Neural progenitor cell (in vitro differentiated cells): ENCODE measurements at regions not wholly inside any gene's neighbourhood (a gene's known extent, or its start where the extent isn't known, plus 50 kb on each side); places are given as distances from the start of the nearest gene placed in this dataset.

Experiments
- DNase-seq: peaks from one replicate; pipeline ENCODE4 v3.0.0-alpha.2; 2016; ENCODE audit warnings: low spot score
- H2AFZ ChIP-seq: fragments of 200-600 bp; sonication (generic); replicated peaks from 2 replicates; pipeline ENCODE4 v1.6.1; 2016; ENCODE audit warnings: antibody characterized with exemption
- H3F3A ChIP-seq: fragments of 200-600 bp; sonication (generic); 2 replicates; pipeline ENCODE4 v1.6.1; 2016; ENCODE audit warnings: antibody characterized with exemption, low read depth
- H3K27ac ChIP-seq: fragments of 200-600 bp; sonication (generic); 2 replicates; pipeline ENCODE4 v1.5.1; 2016; ENCODE audit warnings: mild to moderate bottlenecking
- H3K27me3 ChIP-seq: fragments of 200-600 bp; sonication (generic); 2 replicates; pipeline ENCODE4 v1.6.1; 2016; ENCODE audit warnings: mild to moderate bottlenecking, moderate library complexity
- H3K36me3 ChIP-seq: fragments of 200-600 bp; sonication (generic); 2 replicates; pipeline ENCODE4 v1.5.1; 2016
- H3K4me1 ChIP-seq: fragments of 200-600 bp; sonication (generic); 2 replicates; pipeline ENCODE4 v1.6.1; 2016; ENCODE audit warnings: mixed run types
- H3K4me2 ChIP-seq: fragments of 200-600 bp; sonication (generic); 2 replicates; pipeline ENCODE4 v1.6.1; 2016
- H3K4me3 ChIP-seq: fragments of 200-600 bp; sonication (generic); 2 replicates; pipeline ENCODE4 v1.5.1; 2016
- H3K79me2 ChIP-seq: fragments of 200-600 bp; sonication (generic); 2 replicates; pipeline ENCODE4 v1.6.1; 2016; ENCODE audit warnings: low read depth
- H3K9ac ChIP-seq: fragments of 200-600 bp; sonication (generic); 2 replicates; pipeline ENCODE4 v1.6.1; 2016
- H3K9me3 ChIP-seq: fragments of 200-600 bp; sonication (generic); 2 replicates; pipeline ENCODE4 v1.5.1; 2016; ENCODE audit warnings: low read depth
- H4K20me1 ChIP-seq: fragments of 200-600 bp; sonication (generic); 2 replicates; pipeline ENCODE4 v1.6.1; 2016; ENCODE audit warnings: low read depth
- H3K27ac Mint-ChIP-seq: 3 replicates; pipeline ENCODE4 v1.8.0; 2021; ENCODE audit warnings: mixed read lengths
- H3K27me3 Mint-ChIP-seq: 2 replicates; pipeline ENCODE4 v1.8.0; 2022; ENCODE audit warnings: low read depth, mild to moderate bottlenecking, inconsistent platforms, moderate library complexity, mixed read lengths; ENCODE audit not compliant: insufficient read depth
- H3K36me3 Mint-ChIP-seq: 3 replicates; pipeline ENCODE4 v1.8.0; 2021; ENCODE audit warnings: mixed read lengths
- H3K4me1 Mint-ChIP-seq: 3 replicates; pipeline ENCODE4 v1.8.0; 2021; ENCODE audit warnings: mixed read lengths
- H3K4me3 Mint-ChIP-seq: 3 replicates; pipeline ENCODE4 v1.8.0; 2021; ENCODE audit warnings: mild to moderate bottlenecking, moderate library complexity, mixed read lengths
- H3K9me3 Mint-ChIP-seq: 3 replicates; pipeline ENCODE4 v1.8.0; 2020; ENCODE audit warnings: mixed read lengths
- CTCF ChIP-seq: fragments of 200-600 bp; sonication (generic); IDR thresholded peaks from 2 replicates; pipeline ENCODE4 v1.5.1; 2017; ENCODE audit warnings: antibody characterized with exemption, mild to moderate bottlenecking
- EZH2 ChIP-seq: fragments of 200-600 bp; sonication (generic); IDR thresholded peaks from 2 replicates; pipeline ENCODE4 v1.6.1; 2017; ENCODE audit warnings: antibody characterized with exemption, mild to moderate bottlenecking, moderate library complexity
- EZH2phosphoT487 ChIP-seq: fragments of 200-600 bp; sonication (generic); IDR thresholded peaks from 2 replicates; pipeline ENCODE4 v1.6.1; 2017; ENCODE audit warnings: antibody characterized with exemption

- no peak overlapping the region for H3K4me3 Mint-ChIP-seq
- peaks cover 5% of the 10 kb centered on the region for H3K36me3 Mint-ChIP-seq
- Histone ChIP-seq H3K4me2 (no peak overlapping the region), H3K79me2 (no peaks in the 10 kb centered on the region), H2AFZ (no peak overlapping the region), H3K9me3 (no peaks in the 10 kb centered on the region), H3K4me1 (peaks cover 30% of the 10 kb centered on the region), H3K36me3 (no peaks in the 10 kb centered on the region), H3K27me3 (no peaks in the 10 kb centered on the region), H3K4me3 (no peak overlapping the region), H3K9ac (no peak overlapping the region), H4K20me1 (no peaks in the 10 kb centered on the region), H3F3A (no peaks in the 10 kb centered on the region), H3K27ac (peak overlapping the region; percentile 0)
- H3K4me1 Mint-ChIP-seq = peaks cover 31% of the 10 kb centered on the region
- peaks cover 20% of the 10 kb centered on the region for H3K9me3 Mint-ChIP-seq
- no peak for DNase-seq
- H3K27ac Mint-ChIP-seq = no peak overlapping the region
- H3K27me3 Mint-ChIP-seq = no peaks in the 10 kb centered on the region
- TF ChIP-seq EZH2 (no peak), CTCF (no peak), EZH2phosphoT487 (no peak)
These were observed 178.2 kb upstream of the ADAMTS9 start for GRCh38 chr3:64865839-64866570.

GRCh38 chr3:64863226-64864212, 175.7 kb upstream of the ADAMTS9 start:
- no peak overlapping the region for H3K4me3 Mint-ChIP-seq
- no peaks in the 10 kb centered on the region for H3K27me3 Mint-ChIP-seq
- no peak overlapping the region for H2AFZ ChIP-seq
- peak overlapping the region; percentile 51 for H3K27ac Mint-ChIP-seq
- no peaks in the 10 kb centered on the region for H3K36me3 Mint-ChIP-seq
- H3K27me3 ChIP-seq = no peaks in the 10 kb centered on the region
- peaks cover 28% of the 10 kb centered on the region for H3K4me1 Mint-ChIP-seq
- H3K36me3 ChIP-seq = no peaks in the 10 kb centered on the region
- H3K9ac ChIP-seq = no peak overlapping the region
- peaks cover 7% of the 10 kb centered on the region for H3K9me3 Mint-ChIP-seq
- H3K79me2 ChIP-seq = no peaks in the 10 kb centered on the region
- H4K20me1 ChIP-seq = no peaks in the 10 kb centered on the region
- peak overlapping the region; percentile 25 for H3K4me2 ChIP-seq
- peaks cover 25% of the 10 kb centered on the region for H3K4me1 ChIP-seq
- H3F3A ChIP-seq = no peaks in the 10 kb centered on the region
- H3K9me3 ChIP-seq = no peaks in the 10 kb centered on the region
- peak; percentile 16 for DNase-seq
- TF ChIP-seq EZH2phosphoT487 (no peak), EZH2 (no peak), CTCF (no peak)
- no peak overlapping the region for H3K27ac ChIP-seq
- H3K4me3 ChIP-seq = no peak overlapping the region

GRCh38 chr3:64861684-64862083, 173.9 kb upstream of the ADAMTS9 start:
- Mint-ChIP-seq H3K4me1 (peaks cover 34% of the 10 kb centered on the region), H3K27ac (no peak overlapping the region), H3K9me3 (peaks cover 4% of the 10 kb centered on the region), H3K4me3 (no peak overlapping the region), H3K27me3 (no peaks in the 10 kb centered on the region), H3K36me3 (no peaks in the 10 kb centered on the region)
- no peak for TF ChIP-seq EZH2
- TF ChIP-seq CTCF = no peak
- TF ChIP-seq EZH2phosphoT487 = no peak
- DNase-seq = no peak
- no peak overlapping the region for H3K27ac ChIP-seq
- H3K4me1 ChIP-seq = peaks cover 25% of the 10 kb centered on the region
- H3K79me2 ChIP-seq = no peaks in the 10 kb centered on the region
- no peaks in the 10 kb centered on the region for H3K9me3 ChIP-seq
- H3K36me3 ChIP-seq = no peaks in the 10 kb centered on the region
- no peaks in the 10 kb centered on the region for H4K20me1 ChIP-seq
- H3K4me2 ChIP-seq = no peak overlapping the region
- H3F3A ChIP-seq = no peaks in the 10 kb centered on the region
- H3K9ac ChIP-seq = no peak overlapping the region
- no peak overlapping the region for H3K4me3 ChIP-seq
- no peak overlapping the region for H2AFZ ChIP-seq
- H3K27me3 ChIP-seq = no peaks in the 10 kb centered on the region
